ENCODE measurements at regions not wholly inside any gene's neighbourhood (a gene's known extent, or its start where the extent isn't known, plus 50 kb on each side); places are given as distances from the start of the nearest gene placed in this dataset.

GRCh38 chr3:177603148-177603603 lies 405.9 kb upstream of the TBL1XR1 start:
- TF ChIP-seq CTCF (conservative IDR thresholded peaks at IDR 0.05; ENCODE audit: low read depth, low read length) (no peak), EZH2phosphoT487 (IDR thresholded peaks at IDR 0.05; ENCODE audit: borderline replicate concordance, low read length) (no peak), EZH2 (IDR thresholded peaks at IDR 0.05; ENCODE audit: low read length, unreplicated experiment) (no peak)

Data from PC-3 (cell line).